GM23338 (cell line): ENCODE measurements at regions not wholly inside any gene's neighbourhood (a gene's known extent, or its start where the extent isn't known, plus 50 kb on each side); places are given as distances from the start of the nearest gene placed in this dataset.
"Not testable (repeated sequence)": the region's sequence is repeated elsewhere in the genome, so short reads cannot be mapped to it uniquely, and the experiment has no call there.

ENCODE experiments used
- CREB1 ChIP-seq: fragments of 250-450 bp; sonication (Bioruptor Pico); IDR thresholded peaks from 2 replicates; pipeline ENCODE4 v1.5.0; 2020; ENCODE audit warnings: low read depth, mild to moderate bottlenecking, moderate library complexity
- CTCF ChIP-seq, 2 experiments: fragments of 200-600 bp in 1 of 2; sonication (generic) in 1 of 2; conservative IDR thresholded peaks; 2 replicates each; pipeline versions ENCODE4 v1.5.1 to v1.6.1; 2016 to 2017; ENCODE audit warnings: antibody characterized with exemption in 2 of 2, low read depth in 2 of 2, mild to moderate bottlenecking in 2 of 2, moderate library complexity in 1 of 2
- EZH2phosphoT487 ChIP-seq: fragments of 200-600 bp; sonication (generic); IDR thresholded peaks from one replicate; pipeline ENCODE4 v1.8.1; 2018; ENCODE audit warnings: antibody characterized with exemption; ENCODE audit not compliant: unreplicated experiment
- POLR2AphosphoS5 ChIP-seq: IDR thresholded peaks from 2 replicates; pipeline ENCODE4 v1.6.1; 2016; ENCODE audit warnings: antibody characterized with exemption, low read depth

- TF ChIP-seq CTCF (conservative IDR thresholded peaks at IDR 0.05; ENCODE audit: low read depth in 2 of 2); POLR2AphosphoS5; EZH2phosphoT487; CREB1 (CRISPR knock-in tag): not testable (repeated sequence)
These were observed 189.0 kb downstream of the UACA start for GRCh38 chr15:70574325-70574724.
